B cell (primary cell): ENCODE measurements at regions not wholly inside any gene's neighbourhood (a gene's known extent, or its start where the extent isn't known, plus 50 kb on each side); places are given as distances from the start of the nearest gene placed in this dataset.

ENCODE experiments used
- EZH2 ChIP-seq: IDR thresholded peaks from 2 replicates; pipeline ENCODE4 v1.6.1; 2012; ENCODE audit warnings: borderline replicate concordance, low read depth, mild to moderate bottlenecking, moderate library complexity, low read length; ENCODE audit not compliant: insufficient read depth, poor library complexity, severe bottlenecking
- TF ChIP-seq, protein P1 (sequence below): fragments of 200-600 bp; IDR thresholded peaks from one replicate; pipeline ENCODE4 v1.8.0; 2022; ENCODE audit warnings: antibody characterized with exemption, mild to moderate bottlenecking

DNA sequence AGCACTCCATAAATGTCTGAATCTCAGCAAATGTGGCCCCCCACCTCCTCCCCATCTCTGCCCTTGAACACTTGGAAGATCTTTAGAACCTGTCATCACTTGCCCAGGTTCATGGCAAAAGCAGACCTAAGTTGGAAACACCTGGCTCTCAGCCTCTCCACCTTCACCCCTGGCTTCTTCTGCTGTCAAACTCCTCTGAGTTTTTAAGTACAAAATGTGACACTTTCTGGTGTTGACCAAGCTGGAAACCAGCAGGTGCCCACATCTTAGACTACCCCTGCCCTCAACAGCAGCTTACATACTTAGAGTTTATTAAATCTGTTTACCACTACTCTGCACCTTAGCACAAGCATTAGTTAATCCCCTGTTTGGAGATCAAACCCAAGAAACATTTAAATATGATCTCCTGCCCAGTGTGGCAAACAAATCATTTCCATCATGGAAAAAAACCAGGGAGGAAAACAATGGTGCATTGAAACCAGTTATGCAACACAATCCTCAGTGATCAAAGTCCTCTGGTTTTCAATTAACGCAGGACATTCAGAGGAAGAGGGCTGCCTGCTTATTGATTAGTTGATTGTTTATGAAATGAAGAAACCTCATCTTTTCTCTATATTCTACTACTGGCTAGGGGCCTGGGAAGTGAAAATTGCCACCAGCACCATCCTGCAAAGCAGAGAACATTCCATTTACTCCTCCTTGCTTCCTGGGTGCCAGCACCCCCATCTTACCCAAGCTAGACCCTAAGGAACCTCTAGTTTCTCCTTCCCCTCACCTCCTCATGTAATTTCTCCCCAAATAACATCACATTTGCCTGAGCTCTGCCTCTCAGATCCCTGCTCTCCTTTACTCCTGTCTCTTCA is 139.4 kb upstream of the RAB4A start:
- TF ChIP-seq EZH2, result no peak
- TF ChIP-seq, protein P1, sequence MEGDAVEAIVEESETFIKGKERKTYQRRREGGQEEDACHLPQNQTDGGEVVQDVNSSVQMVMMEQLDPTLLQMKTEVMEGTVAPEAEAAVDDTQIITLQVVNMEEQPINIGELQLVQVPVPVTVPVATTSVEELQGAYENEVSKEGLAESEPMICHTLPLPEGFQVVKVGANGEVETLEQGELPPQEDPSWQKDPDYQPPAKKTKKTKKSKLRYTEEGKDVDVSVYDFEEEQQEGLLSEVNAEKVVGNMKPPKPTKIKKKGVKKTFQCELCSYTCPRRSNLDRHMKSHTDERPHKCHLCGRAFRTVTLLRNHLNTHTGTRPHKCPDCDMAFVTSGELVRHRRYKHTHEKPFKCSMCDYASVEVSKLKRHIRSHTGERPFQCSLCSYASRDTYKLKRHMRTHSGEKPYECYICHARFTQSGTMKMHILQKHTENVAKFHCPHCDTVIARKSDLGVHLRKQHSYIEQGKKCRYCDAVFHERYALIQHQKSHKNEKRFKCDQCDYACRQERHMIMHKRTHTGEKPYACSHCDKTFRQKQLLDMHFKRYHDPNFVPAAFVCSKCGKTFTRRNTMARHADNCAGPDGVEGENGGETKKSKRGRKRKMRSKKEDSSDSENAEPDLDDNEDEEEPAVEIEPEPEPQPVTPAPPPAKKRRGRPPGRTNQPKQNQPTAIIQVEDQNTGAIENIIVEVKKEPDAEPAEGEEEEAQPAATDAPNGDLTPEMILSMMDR, result no peak
